Motor neuron (in vitro differentiated cells): ENCODE measurements at regions not wholly inside any gene's neighbourhood (a gene's known extent, or its start where the extent isn't known, plus 50 kb on each side); places are given as distances from the start of the nearest gene placed in this dataset.

Experiments
- ATAC-seq, 8 experiments: fragments of 200-7000 bp; cut with Tn5 transposase; replicated peaks in 6 of 8; 2 replicates each; pipeline ENCODE4 v1.8.0; 2021; ENCODE audit warnings: mild to moderate bottlenecking in 8 of 8, moderate library complexity in 8 of 8
- H3K27ac ChIP-seq, 2 donors: fragments of 250-450 bp; sonication (Bioruptor Pico); 2 replicates each; pipeline ENCODE4 v1.9.0; 2021; ENCODE audit warnings: antibody characterized with exemption in 2 of 2, mild to moderate bottlenecking in 2 of 2, moderate library complexity in 1 of 2
- H3K4me1 ChIP-seq, 2 donors: fragments of 250-450 bp; sonication (Bioruptor Pico); replicated peaks in 1 of 2; 2 replicates each; pipeline ENCODE4 v1.6.1; 2021; ENCODE audit warnings: antibody characterized with exemption in 2 of 2, mild to moderate bottlenecking in 2 of 2, moderate library complexity in 1 of 2
- H3K4me3 ChIP-seq, 5 donors: fragments of 250-450 bp; sonication (Bioruptor Pico); 2 replicates each; pipeline ENCODE4 v1.9.0; 2021; ENCODE audit warnings: antibody characterized with exemption in 5 of 5, mild to moderate bottlenecking in 5 of 5, moderate library complexity in 4 of 5
- WGBS, 10 experiments: fragments of 450-650 bp; shearing (Covaris generic); methylation state at CpG; one replicate each; pipeline ENCODE4 v1.0.0; 2022; 5-methylcytosine and 5-hydroxymethylcytosine counted together
- in situ Hi-C, 9 experiments: fragments of 400-800 bp; cut with MboI; loops; one replicate each; pipeline ENCODE4 v1.15.0; 2021; ENCODE audit warnings: low sequenced_read_pairs in 9 of 9, low pct_unique_long_range_greater_than_20kb in 2 of 9; ENCODE audit not compliant: unreplicated experiment in 9 of 9

DNA sequence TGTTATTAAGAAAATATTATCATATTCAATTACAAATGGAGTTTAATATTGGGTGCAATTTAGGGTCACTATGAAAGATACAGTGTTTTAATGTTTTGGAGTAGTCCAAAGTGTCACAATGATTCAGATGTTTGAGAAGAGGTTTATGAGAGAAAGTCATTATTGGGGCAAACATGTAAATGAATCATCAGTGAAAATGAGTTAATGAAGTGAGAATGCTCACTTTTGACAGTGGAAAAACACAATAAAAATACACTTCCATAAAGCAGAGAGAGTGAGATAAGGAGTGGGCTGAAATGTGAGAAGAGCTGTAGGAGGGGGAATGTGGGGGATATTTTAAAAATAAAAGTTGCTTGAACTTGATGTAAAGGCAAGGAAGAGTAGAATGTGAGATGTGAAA lies 957.1 kb downstream of the PCDH18 start:
- in situ Hi-C loops = no loop called here
- Histone ChIP-seq H3K4me1 (no peaks in the 10 kb centered on the region), H3K4me3 (no peak overlapping the region), H3K27ac (no peak overlapping the region)
- no peak for ATAC-seq

DNA sequence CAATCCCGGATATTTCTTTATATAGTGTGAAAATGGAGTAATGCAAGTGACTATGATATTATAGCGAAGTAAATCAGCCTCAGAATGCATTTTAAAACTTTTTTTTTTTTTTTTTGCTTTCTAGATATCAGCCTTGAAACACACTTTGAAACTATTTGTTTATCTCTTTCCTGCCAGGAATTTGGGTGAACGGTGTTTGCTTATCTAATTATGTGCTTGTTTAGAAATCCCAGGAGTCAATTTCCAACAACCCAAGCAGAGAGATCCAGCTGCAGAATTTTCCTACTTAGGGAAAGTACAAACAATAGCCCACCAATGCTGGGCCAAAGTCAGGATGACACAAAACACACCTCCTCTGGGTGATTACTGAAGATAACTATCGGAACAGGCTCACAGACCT lies 958.8 kb downstream of the PCDH18 start:
- ATAC-seq = no peak
- H3K4me1 ChIP-seq = no peaks in the 10 kb centered on the region
- no peak overlapping the region for H3K27ac ChIP-seq
- WGBS, 10 experiments = 0 to 95% (median 83%) methylated on average over 1 to 4 of the region's 4 CpGs
- H3K4me3 ChIP-seq = no peak overlapping the region
- in situ Hi-C loops = no loop called here

DNA sequence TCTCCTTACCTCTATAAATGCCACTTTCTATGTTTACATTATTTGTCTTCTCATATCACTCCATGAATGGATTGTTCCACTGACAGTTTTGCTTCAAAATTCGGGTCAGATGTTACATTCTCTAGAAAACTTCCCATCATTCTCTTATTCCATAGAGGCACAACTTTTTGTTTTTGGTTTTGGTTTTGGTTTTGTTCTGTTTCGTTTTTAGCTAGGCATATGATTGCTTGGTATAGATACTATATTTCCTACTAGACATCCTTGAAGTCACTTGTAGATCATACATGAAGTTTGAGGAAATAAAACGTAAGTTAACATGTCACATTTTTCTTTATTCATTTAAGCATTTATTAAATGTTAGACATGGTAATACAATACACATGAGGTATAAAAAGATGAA lies 961.0 kb downstream of the PCDH18 start:
- no peak overlapping the region for H3K27ac ChIP-seq
- no peaks in the 10 kb centered on the region for H3K4me1 ChIP-seq
- in situ Hi-C loops = no loop called here
- H3K4me3 ChIP-seq = no peak overlapping the region
- ATAC-seq = no peak
- WGBS, 10 experiments = 0 to 75% (median 49%) methylated on average over 2 to 3 of the region's 3 CpGs; no CpG with 5 or more reads in 1 of the 10 experiments

DNA sequence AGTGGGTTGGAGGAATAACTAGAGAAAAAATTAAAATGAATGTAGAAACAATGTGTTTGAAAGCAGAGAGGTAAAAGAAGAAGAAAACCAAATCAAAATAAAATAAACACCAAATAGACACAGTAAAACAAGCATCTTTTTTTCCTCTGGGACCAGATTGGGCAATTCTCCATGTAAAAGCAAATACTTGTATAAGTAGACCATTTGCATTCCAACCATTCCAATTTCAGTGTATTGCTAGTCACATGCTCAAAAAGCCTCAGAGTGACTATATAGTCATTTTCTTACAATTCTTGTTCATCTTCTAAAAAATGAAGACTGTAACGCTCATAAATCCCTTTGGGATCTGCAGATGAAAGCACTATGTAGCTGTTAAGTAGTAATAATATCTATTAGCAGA lies 969.5 kb downstream of the PCDH18 start:
- ATAC-seq = no peak
- 0 to 100% (median 86%) methylated on average over 1 of the region's 1 CpG; no CpG with 5 or more reads in 3 of the 10 experiments for WGBS, 10 experiments
- Histone ChIP-seq H3K27ac (no peak overlapping the region), H3K4me1 (no peaks in the 10 kb centered on the region), H3K4me3 (no peak overlapping the region)
- in situ Hi-C loops = no loop called here

DNA sequence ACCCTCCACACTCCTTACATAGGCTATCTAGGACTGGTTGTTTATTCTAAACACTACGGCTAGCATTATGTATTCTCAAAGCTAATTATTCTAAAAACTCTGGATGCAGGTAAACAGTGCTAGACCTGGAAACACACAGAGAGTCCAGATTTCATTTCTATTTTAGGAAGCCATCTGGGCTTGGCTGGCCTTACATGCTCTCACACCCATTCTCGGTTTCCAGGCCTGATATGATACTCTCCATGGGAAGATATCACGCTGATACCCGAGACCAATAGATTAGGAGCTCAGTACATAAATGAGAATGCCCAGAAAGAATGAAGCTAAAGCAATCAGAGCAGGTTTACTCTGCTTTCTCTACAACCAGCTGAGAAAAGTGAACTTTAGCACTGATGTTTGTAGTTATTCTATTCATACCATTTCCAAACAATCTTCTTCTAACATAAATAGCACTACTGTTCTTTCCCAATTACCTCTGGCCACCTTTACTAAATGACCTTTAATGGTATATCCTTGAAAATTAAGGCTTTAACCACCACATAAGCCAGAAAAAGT lies 973.3 kb downstream of the PCDH18 start:
- Histone ChIP-seq H3K27ac (no peak overlapping the region), H3K4me3 (no peak overlapping the region), H3K4me1 (no peaks in the 10 kb centered on the region)
- no peak for ATAC-seq
- 0 to 100% (median 93%) methylated on average over 1 to 4 of the region's 4 CpGs; no CpG with 5 or more reads in 3 of the 10 experiments for WGBS, 10 experiments
- in situ Hi-C loops = no loop called here

DNA sequence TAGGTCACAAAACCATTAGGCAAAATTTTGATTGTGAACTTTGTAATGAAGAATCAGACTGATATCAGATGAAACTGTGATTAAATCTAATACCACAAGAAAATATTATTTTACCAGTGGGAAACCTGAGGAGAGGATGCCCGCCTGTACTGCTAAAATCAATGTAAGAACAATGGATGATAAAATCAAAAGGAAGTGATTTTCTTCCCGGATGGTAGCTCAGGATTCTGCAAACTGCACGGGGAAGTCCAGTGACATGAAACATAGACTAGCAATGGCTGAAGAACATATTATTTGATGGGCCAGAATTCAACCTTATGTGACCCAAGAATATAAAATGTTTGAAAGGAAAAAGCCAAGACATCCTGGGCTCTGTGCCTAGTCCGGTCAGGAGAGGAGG lies 974.9 kb downstream of the PCDH18 start:
- no peaks in the 10 kb centered on the region for H3K4me1 ChIP-seq
- H3K4me3 ChIP-seq = no peak overlapping the region
- 0 to 100% (median 82%) methylated on average over 1 to 4 of the region's 4 CpGs for WGBS, 10 experiments
- H3K27ac ChIP-seq = no peak overlapping the region
- ATAC-seq = no peak
- in situ Hi-C loops = no loop called here

DNA sequence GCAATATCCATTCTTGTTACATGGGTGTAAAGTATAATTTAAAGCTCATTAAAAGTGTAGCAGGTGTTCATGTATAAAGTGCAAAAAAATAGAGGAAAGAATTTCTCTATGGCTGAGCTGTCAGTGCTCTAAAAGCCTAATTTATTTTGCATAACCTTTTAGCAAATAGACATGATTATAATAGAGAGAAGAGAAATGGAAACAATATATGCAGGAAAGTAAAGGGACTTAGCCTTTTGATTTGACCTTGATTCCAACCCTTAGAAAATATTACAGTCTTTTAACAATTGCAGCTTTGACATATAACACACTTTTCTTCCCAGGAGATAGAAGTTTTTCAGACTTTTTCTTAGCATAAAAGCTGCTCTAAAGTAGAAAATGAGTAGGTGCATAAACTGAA lies 978.3 kb downstream of the PCDH18 start:
- H3K4me1 ChIP-seq = no peaks in the 10 kb centered on the region
- H3K27ac ChIP-seq = no peak overlapping the region
- in situ Hi-C loops = no loop called here
- no peak overlapping the region for H3K4me3 ChIP-seq
- peak in 3 of 8 experiments; percentile 18 to 57 (median 22) for ATAC-seq

DNA sequence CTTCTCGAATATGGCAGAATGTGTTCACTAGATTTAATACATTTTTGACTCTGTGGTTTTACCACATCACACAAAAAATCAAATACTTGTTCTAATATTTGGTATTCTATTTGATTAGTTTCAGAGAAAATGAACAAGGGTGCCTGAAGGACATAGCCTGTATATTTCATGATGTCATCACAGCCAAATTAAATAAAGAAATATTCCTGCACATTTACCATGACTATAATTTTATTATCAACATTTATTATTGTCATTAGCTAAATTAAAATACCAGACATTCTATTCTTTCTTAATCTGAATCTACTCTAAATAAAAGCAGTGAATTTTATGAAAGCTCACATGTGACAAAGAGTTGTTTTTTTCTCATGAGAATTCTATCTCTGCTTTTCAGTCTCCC lies 980.5 kb downstream of the PCDH18 start:
- Histone ChIP-seq H3K4me3 (no peak overlapping the region), H3K4me1 (no peaks in the 10 kb centered on the region), H3K27ac (no peak overlapping the region)
- WGBS, 10 experiments = 0 to 100% (median 79%) methylated on average over 1 of the region's 1 CpG
- in situ Hi-C loops = no loop called here
- ATAC-seq = no peak

DNA sequence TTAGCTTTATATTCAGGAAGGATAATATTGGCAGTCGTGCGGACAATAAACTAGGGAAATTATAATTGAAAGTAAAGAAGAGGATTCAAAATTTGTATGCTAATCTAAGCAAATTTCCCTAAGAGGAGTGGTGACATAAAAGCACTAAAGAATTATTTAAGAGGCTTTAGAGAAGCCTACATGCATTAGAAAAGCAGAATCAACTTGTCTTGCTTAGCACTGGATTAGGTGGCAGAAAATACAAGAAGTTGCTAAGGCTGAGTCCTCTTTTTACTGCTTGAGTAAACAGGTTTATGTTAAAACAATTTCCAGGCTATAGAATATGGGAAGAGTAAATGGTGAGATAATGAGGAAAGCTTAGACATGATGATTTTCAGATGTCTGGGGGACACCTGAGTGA lies 991.5 kb downstream of the PCDH18 start:
- ATAC-seq = peak in 1 of 8 experiments; percentile 72
- H3K4me3 ChIP-seq = no peak overlapping the region
- no peaks in the 10 kb centered on the region for H3K4me1 ChIP-seq
- 0 to 100% (median 85%) methylated on average over 2 of the region's 2 CpGs; no CpG with 5 or more reads in 3 of the 10 experiments for WGBS, 10 experiments
- in situ Hi-C loops = no loop called here
- H3K27ac ChIP-seq = no peak overlapping the region

DNA sequence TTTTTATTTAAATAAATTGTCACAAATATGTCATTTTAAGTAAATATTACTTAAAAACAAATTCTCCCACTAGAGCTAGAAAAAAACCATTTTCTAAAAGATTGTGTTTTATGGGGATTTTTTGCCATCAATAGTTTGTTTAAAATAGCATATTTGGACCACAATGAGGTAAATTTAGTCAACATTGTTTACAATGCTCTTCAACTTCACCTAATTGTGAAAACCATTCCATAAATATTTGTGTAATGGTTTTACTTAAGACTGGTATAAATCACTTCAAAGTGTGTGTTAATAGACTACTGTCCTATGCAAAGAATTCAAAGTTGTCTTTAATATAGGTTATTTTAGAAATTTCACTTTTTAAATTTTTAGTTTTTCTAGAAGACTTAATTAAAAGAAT lies 1004.2 kb downstream of the PCDH18 start:
- no peak overlapping the region for H3K4me3 ChIP-seq
- no peaks in the 10 kb centered on the region for H3K4me1 ChIP-seq
- in situ Hi-C loops = no loop called here
- H3K27ac ChIP-seq = no peak overlapping the region
- ATAC-seq = no peak

DNA sequence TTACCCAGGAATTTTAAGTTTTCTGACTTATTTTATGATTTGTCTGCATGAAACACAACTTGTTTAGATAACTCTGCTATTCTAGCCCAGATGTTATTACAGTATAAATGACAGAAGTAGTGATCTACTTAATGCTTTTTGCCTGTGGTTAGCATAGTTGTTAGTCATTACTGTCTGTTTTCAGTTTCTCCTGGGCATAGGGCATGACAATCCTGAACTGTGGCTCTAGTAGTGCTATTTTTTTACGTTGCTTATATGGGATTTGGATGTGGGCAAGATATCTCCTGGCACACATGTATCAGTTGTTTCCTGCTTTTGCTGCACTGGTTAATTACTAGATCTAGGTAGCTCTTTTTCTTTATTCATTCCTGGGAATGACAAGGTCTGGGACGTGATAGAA lies 1005.8 kb downstream of the PCDH18 start:
- H3K27ac ChIP-seq = no peak overlapping the region
- 0 to 100% (median 67%) methylated on average over 1 to 2 of the region's 2 CpGs; no CpG with 5 or more reads in 2 of the 10 experiments for WGBS, 10 experiments
- no peak for ATAC-seq
- H3K4me3 ChIP-seq = no peak overlapping the region
- no peaks in the 10 kb centered on the region for H3K4me1 ChIP-seq
- in situ Hi-C loops = no loop called here

DNA sequence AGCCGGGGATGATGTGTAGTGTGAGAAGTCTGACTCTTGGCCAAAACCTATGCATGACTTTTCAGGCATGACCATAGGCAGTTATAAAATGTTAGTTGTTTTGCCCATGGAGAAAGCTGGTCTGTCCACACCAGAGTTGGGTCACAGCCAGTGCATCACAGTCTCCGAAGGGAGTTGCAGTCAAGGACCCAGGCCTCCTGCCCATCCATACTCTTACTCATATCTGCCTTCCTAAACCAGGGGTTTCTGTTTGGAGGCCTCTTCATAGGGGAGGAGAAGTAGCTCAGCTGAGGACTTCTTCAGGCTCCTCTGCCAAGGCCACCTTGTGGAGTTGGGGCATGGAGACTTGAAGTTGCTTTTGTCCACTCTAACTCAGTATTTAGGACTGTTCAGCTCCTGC lies 1008.3 kb downstream of the PCDH18 start:
- 29 to 100% (median 67%) methylated on average over 1 to 2 of the region's 2 CpGs; no CpG with 5 or more reads in 6 of the 10 experiments for WGBS, 10 experiments
- in situ Hi-C loops = no loop called here
- Histone ChIP-seq H3K27ac (no peak overlapping the region), H3K4me3 (no peak overlapping the region), H3K4me1 (no peaks in the 10 kb centered on the region)
- ATAC-seq = no peak

DNA sequence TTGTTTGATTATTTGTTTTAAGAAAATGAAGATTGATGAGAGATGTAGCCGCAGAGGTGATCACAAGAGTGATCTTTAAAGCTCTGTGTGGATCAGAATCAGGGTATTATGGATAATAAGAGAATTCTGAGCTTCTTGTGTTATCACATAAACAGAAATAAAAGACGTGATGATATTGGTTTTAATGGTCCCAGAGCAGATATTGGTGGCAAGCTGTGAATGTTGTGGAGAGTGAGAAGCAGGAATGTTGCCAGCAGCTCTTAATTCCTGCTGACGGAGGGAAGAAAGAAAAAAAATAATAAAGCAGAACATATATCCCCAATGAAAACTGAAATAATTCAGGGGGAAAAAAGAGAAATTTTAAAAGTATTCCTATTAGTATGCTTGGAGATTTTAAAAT lies 1015.9 kb downstream of the PCDH18 start:
- Histone ChIP-seq H3K4me1 (no peaks in the 10 kb centered on the region), H3K4me3 (no peak overlapping the region), H3K27ac (no peak overlapping the region)
- WGBS, 10 experiments = 4 to 93% (median 71%) methylated on average over 3 of the region's 3 CpGs; no CpG with 5 or more reads in 2 of the 10 experiments
- in situ Hi-C loops = no loop called here
- no peak for ATAC-seq

DNA sequence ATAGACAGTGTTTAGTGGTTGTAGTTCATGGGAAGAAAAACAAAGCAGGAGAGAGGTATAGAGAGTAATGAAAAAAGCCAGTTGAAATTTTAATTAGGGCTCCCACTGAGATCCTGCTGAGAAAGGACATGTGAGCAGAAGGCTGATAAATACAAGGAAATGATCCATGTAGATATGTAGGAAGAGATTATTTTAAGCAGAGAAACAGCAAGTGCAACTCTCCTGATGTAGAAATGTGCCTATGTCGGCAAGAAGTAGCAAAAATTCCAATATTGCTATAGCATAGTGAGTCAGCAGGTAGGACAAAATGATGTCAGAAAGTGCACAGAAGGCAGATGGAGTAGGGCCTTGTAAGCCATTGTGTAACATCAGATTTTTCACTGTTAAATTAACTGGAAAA lies 1027.3 kb downstream of the PCDH18 start:
- 0 to 63% (median 20%) methylated on average over 1 of the region's 1 CpG; no CpG with 5 or more reads in 1 of the 10 experiments for WGBS, 10 experiments
- Histone ChIP-seq H3K4me1 (no peaks in the 10 kb centered on the region), H3K4me3 (no peak overlapping the region), H3K27ac (no peak overlapping the region)
- ATAC-seq = no peak
- in situ Hi-C loops = no loop called here

DNA sequence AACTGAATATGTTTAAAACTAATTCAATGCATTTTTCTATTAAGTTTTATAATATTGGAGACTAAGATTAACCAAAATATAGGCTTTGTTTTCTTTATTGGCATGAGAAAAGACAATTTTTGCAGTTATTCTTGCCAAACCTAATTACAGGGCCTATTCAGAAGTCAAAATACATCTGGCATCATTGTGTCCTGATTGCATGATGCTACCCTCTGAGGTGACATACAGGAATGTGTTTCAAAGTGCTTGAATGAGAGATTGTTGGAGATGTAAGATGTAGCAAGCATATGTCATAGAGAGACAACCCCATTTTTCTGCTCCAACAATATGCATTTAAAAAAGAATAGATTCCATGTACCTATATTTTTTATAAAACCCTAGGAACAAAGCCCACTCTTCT lies 1036.4 kb downstream of the PCDH18 start:
- Histone ChIP-seq H3K4me1 (no peaks in the 10 kb centered on the region), H3K27ac (no peak overlapping the region), H3K4me3 (no peak overlapping the region)
- in situ Hi-C loops = no loop called here
- no peak for ATAC-seq
